ENCODE measurements at regions not wholly inside any gene's neighbourhood (a gene's known extent, or its start where the extent isn't known, plus 50 kb on each side); places are given as distances from the start of the nearest gene placed in this dataset.

DNA sequence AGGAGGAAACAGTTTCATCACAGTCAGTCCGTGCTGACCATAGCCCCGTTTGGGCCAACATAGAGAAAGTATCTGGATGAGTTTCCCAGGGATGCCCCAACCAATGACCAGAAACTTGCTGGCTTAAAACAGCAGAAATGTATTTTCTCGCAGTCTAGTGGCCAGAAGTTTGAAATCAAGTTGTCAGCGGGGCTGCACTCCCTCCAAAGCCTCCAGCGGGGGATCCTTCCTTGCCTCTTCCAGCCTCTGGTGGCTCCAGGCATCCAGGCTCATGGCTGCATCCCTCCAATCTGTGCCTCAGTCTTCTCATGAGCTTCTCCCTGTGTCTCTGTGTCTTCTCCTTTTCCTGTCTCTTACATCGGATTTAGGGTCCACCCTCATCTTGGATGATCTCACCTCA, 89.6 kb upstream of the CTBP2 start:
- Mint-ChIP-seq H3K4me3 (ENCODE audit: unreplicated experiment) (no peak overlapping the region), H3K36me3 (ENCODE audit: low read depth, unreplicated experiment) (no peaks in the 10 kb centered on the region), H3K4me1 (ENCODE audit: unreplicated experiment) (no peaks in the 10 kb centered on the region), H3K9me3 (ENCODE audit: unreplicated experiment) (no peaks in the 10 kb centered on the region), H3K27me3 (ENCODE audit: unreplicated experiment) (no peaks in the 10 kb centered on the region), H3K27ac (ENCODE audit: unreplicated experiment) (no peak overlapping the region)
- no peak for TF ChIP-seq CTCF (IDR thresholded peaks at IDR 0.05; ENCODE audit: unreplicated experiment)
- no peak for DNase-seq (ENCODE audit: low spot score)

GRCh38 chr10:125248489-125248888, 88.1 kb upstream of the CTBP2 start:
- H3K36me3 Mint-ChIP-seq (ENCODE audit: low read depth, unreplicated experiment), result no peaks in the 10 kb centered on the region
- no peak overlapping the region for H3K4me3 Mint-ChIP-seq (ENCODE audit: unreplicated experiment)
- H3K27ac Mint-ChIP-seq (ENCODE audit: unreplicated experiment), result no peak overlapping the region
- H3K4me1 Mint-ChIP-seq (ENCODE audit: unreplicated experiment), result no peaks in the 10 kb centered on the region
- TF ChIP-seq CTCF (IDR thresholded peaks at IDR 0.05; ENCODE audit: unreplicated experiment), result no peak
- no peaks in the 10 kb centered on the region for H3K27me3 Mint-ChIP-seq (ENCODE audit: unreplicated experiment)
- no peaks in the 10 kb centered on the region for H3K9me3 Mint-ChIP-seq (ENCODE audit: unreplicated experiment)
- no peak for DNase-seq (ENCODE audit: low spot score)

DNA sequence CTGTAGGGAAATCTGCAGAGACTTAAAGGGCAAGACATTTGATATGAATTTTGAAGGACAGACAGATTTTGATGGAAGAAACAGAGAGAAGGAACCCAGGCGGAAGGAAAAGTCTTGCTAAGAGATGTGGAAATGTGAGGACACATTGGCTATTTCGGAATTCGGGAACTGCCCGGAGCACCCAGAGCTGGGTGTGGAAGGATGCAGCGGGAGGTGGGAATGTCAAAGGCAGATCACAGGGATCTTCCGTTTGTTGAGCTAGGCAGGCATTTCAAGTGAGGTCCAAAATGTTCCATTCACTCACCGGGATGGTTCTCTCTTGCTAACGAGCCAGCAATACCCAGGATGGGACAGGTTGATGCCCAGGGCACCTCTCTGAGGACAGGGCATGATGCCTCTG, 87.2 kb upstream of the CTBP2 start:
- H3K27me3 Mint-ChIP-seq (ENCODE audit: unreplicated experiment), result no peaks in the 10 kb centered on the region
- TF ChIP-seq CTCF (IDR thresholded peaks at IDR 0.05; ENCODE audit: unreplicated experiment), result no peak
- DNase-seq (ENCODE audit: low spot score), result no peak
- no peaks in the 10 kb centered on the region for H3K36me3 Mint-ChIP-seq (ENCODE audit: low read depth, unreplicated experiment)
- H3K4me3 Mint-ChIP-seq (ENCODE audit: unreplicated experiment), result no peak overlapping the region
- no peaks in the 10 kb centered on the region for H3K4me1 Mint-ChIP-seq (ENCODE audit: unreplicated experiment)
- no peak overlapping the region for H3K27ac Mint-ChIP-seq (ENCODE audit: unreplicated experiment)
- H3K9me3 Mint-ChIP-seq (ENCODE audit: unreplicated experiment), result no peaks in the 10 kb centered on the region

- H3K4me1 Mint-ChIP-seq (ENCODE audit: unreplicated experiment), result no peaks in the 10 kb centered on the region
- H3K36me3 Mint-ChIP-seq (ENCODE audit: low read depth, unreplicated experiment), result no peaks in the 10 kb centered on the region
- no peak overlapping the region for H3K4me3 Mint-ChIP-seq (ENCODE audit: unreplicated experiment)
- no peaks in the 10 kb centered on the region for H3K27me3 Mint-ChIP-seq (ENCODE audit: unreplicated experiment)
- peaks cover 5% of the 10 kb centered on the region for H3K9me3 Mint-ChIP-seq (ENCODE audit: unreplicated experiment)
- DNase-seq (ENCODE audit: low spot score), result no peak
- no peak overlapping the region for H3K27ac Mint-ChIP-seq (ENCODE audit: unreplicated experiment)
- TF ChIP-seq CTCF (IDR thresholded peaks at IDR 0.05; ENCODE audit: unreplicated experiment), result no peak
These were observed 83.3 kb upstream of the CTBP2 start for GRCh38 chr10:125243532-125244253.

DNA sequence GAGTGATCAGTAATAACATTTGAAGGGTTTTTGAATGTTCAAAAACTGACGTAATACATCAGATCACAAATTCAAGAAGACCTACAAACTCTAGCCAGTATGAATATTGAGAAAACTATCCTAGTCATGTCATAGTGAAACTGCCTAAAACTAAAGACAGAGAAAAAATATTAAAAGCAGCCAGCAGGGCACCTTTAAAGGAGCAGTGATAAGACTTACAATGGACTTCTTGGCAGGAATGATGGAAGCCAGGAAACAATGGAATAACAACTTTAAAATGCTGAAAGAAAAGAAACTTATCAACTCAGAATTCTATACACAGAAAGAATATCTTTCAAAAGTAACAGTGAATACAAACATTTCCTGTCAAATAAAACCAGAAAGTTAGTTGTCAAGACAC, 78.3 kb upstream of the CTBP2 start:
- Mint-ChIP-seq H3K36me3 (ENCODE audit: low read depth, unreplicated experiment) (no peaks in the 10 kb centered on the region), H3K27ac (ENCODE audit: unreplicated experiment) (no peak overlapping the region), H3K9me3 (ENCODE audit: unreplicated experiment) (peaks cover 11% of the 10 kb centered on the region), H3K4me3 (ENCODE audit: unreplicated experiment) (no peak overlapping the region), H3K4me1 (ENCODE audit: unreplicated experiment) (no peaks in the 10 kb centered on the region), H3K27me3 (ENCODE audit: unreplicated experiment) (no peaks in the 10 kb centered on the region)
- DNase-seq (ENCODE audit: low spot score), result no peak
- no peak for TF ChIP-seq CTCF (IDR thresholded peaks at IDR 0.05; ENCODE audit: unreplicated experiment)

Data from endothelial cell (in vitro differentiated cells).